NCI-H748 (cell line): ENCODE measurements at regions not wholly inside any gene's neighbourhood (a gene's known extent, or its start where the extent isn't known, plus 50 kb on each side); places are given as distances from the start of the nearest gene placed in this dataset.

Source experiments
- DNase-seq: peaks from one replicate; lab custom pipeline; 2025; ENCODE audit not compliant: unreplicated experiment; lab: John Stamatoyannopoulos, UW

- DNase-seq, result no peak
Observed at GRCh38 chr12:116401565-116401964, 124.1 kb upstream of the MED13L start.

DNA sequence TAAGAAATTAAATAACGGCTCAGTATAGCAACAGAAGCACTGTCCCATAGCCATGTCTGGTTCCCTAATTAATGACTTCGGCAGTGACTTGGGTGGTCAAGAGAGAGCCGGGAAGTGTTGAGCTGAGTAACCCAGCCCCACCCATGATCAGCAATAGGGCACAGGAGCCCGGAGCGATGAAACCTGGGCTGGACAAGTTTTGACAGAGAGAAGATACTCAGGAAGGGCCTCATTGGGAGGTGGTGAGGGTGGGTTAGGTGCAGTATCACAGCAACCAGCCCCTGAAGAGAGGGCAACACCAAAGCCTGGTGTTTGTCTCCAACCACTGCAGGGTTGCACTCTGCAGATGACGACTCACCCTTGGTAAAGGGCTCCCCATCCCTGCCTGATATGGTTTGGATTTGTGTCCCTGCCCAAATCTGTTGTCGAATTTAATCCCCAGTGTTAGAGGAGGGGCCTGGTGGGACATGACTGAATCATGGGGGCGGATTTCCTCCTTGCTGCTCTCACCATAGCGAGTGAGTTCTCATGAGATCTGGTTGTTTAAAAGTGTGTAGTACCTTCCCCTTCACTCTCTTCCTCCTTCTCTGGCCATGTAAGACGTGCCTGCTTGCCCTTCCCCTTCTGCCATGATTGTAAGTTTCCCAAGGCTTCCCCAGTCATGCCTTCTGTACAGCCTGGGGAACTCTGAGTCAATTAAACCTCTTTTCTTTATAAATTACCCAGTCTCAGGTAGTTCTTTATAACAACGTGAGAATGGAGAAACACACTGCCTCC lies 124.9 kb upstream of the MED13L start:
- DNase-seq, result no peak

GRCh38 chr12:116403546-116403945 lies 126.1 kb upstream of the MED13L start:
- DNase-seq, result no peak

DNA sequence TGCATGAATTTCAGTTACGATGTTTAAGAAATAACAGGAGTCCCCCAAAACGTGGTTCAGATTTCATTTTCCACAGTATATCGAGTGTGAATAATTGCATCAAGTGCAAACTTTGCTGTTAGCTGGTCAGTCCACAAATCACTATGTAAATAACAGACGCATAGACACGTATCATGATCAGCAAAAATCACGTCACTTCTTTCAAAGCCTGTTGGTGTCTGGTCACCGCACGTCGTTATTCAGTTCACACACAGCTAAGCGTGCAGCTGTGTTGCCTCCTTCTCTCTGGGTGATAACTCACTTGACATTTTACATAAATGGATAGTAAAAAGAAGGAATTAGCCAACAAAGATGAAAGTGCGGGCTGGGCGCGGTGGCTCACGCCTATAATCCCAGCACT lies 126.8 kb upstream of the MED13L start:
- DNase-seq, result peak; percentile 14

DNA sequence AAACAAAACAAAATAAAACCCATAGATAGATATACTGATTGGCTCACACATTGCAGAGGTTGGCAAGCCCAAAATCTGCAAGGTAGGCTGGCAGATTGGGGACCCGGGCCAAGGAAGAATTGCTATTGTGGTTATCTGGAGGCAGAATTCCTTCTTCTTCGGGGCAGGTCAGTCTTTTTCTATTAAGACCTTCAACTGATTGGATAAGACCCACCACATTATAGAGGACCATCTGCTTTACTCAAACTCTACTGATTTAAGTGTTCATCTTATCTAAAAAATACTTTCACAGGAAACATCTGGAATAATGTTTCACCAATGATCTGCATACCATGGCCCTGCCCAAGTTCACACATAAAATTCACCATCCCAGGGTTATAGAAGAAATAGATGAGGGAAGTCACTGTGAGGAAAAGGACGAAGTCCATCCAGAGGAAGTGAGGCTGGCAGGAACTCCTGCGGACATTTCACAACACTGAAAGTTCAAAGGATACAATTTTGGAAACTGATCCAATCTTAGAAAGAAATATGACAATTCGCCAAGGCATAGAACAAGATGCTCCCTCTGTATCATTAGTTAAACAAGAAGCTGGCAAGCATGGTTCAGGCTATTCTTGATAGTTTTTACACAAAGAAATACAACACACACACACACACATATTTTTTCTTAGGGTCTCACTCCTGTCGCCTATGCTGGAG lies 127.6 kb upstream of the MED13L start:
- no peak for DNase-seq

DNA sequence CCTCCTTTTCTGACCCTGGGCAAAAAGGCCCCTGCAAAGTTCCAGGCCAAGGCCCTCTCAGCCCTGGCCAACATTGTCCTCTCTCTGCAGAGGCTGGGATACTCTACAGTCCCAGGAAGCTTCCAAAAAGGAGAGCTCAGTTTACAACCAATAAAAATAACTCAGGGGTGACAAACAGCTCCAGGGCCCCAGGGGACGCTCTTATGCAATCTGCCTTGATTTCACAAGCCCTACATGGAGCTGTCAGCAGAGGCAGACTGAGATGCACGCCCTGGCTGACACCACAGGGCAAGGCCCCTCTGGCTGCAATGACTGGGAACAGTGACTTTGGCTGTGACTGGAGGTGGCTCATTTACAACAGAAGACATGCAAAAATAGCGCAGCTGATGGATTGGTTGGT lies 129.0 kb upstream of the MED13L start:
- DNase-seq, result no peak

DNA sequence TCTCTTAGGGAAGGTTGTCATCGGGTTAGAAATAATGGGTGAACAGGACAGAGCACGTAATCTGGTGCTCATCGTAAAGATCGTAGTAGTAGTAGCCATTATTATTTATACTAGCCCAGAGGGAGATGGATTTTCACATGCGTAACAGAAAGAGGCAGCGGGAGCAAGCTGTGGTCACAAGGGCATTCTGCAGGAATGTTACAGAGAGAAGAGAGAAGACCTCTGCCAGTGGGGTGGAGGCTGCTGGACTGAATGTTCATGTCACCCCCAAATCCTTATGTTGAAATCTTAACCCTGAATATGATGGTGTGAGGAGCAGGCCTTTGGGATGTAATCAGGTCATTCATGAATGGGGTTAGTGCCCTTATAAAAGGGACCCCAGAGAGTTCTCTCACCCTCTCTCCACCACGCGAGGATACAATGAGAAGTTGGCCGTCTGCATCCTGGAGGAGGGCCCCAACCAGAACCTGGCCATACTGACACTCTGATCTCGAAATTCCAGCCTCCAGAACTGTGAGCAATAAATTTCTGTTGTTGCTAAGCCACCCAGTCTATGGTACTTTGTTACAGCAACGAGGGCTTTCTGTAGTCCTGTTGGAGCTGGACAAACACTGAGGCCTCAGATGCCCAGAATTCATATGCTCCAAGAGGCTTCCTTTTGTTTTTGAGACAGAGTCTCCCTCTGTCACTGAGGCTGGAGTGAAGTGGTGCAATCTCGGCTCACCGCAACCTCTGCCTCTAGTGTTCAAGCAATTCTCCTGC lies 131.2 kb upstream of the MED13L start:
- DNase-seq, result no peak

GRCh38 chr12:116411977-116412376 lies 134.5 kb upstream of the MED13L start:
- DNase-seq, result no peak

- no peak for DNase-seq
Observed at GRCh38 chr12:116414891-116415290, 137.4 kb upstream of the MED13L start.

- DNase-seq, result no peak
Observed at GRCh38 chr12:116415408-116416108, 138.1 kb upstream of the MED13L start.

- no peak for DNase-seq
Observed at GRCh38 chr12:116416166-116416565, 138.7 kb upstream of the MED13L start.

DNA sequence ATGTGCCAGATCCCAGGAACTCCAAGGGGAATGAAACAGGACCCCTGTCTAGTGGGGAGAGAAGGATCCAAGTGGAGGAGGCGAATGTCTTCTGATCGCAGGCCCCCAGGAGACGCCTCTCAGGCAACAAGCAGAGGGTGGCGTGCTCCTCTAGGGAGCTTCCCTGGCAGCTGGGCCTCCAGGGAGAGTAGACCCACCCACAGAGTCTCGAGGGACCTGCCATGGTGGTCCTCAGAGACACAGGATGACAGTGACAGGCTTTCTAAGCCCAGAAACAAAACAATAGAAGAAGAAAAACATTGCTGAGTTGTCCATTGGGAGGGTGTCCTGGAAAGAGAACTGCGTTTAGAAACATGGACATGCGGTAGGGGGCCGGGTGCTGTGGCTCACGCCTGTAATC lies 140.6 kb upstream of the MAP1LC3B2 start:
- no peak for DNase-seq

GRCh38 chr12:116420227-116420880 lies 138.8 kb upstream of the MAP1LC3B2 start:
- DNase-seq, result peak; percentile 59

GRCh38 chr12:116421785-116422538 lies 137.2 kb upstream of the MAP1LC3B2 start:
- no peak for DNase-seq

- no peak for DNase-seq
Observed at GRCh38 chr12:116423094-116423493, 136.1 kb upstream of the MAP1LC3B2 start.

DNA sequence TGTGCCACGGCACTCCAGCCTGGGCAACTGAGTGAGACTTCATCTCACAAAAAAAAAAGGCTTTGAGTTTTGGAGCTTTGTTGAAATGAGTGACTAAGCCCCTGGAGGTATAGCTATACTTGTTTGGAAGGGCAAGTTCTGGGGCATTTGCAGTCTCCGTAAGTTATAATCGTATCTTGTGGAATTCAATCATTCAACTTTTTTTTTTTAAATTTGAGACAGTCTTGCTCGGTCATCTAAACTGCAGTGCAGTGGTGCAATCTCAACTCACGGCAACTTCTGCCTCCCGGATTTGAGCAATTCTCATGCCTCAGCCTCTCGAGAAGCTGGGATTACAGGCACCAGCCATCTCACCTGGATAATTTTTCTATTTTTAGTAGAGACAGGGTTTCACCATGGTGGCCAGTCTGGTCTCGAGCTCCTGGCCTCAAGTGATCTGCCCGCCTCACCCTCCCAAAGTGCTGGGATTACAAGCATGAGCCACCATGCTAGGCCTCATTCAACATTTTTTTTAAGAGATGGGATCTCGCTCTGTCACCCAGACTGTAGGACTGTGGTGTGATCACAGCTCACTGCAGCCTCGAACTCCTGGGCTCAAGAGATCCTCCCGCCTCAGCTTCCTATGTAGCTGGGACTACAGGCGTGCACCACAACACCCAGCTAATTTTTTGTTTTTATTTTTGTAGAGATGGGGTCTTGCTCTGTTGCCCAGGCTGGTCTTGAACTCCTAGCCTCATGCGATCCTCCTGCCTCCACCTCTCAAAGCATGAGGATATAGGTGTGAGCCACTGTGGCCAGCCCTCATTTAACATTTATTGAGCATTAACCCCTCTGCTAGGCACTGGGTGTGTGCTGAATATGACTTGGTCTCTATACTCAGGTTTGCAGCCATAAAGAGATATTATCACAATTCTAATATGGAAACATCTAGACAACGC lies 133.7 kb upstream of the MAP1LC3B2 start:
- DNase-seq, result no peak

- DNase-seq, result no peak
Observed at GRCh38 chr12:116426391-116427136, 132.6 kb upstream of the MAP1LC3B2 start.
